IMR-90 (cell line): ENCODE measurements at regions not wholly inside any gene's neighbourhood (a gene's known extent, or its start where the extent isn't known, plus 50 kb on each side); places are given as distances from the start of the nearest gene placed in this dataset.

ENCODE experiments used
- ATAC-seq: fragments of 200-7000 bp; cut with Tn5 transposase; 2 replicates; pipeline ENCODE4 v1.9.1; 2020; ENCODE audit warnings: low read depth, mild to moderate bottlenecking, moderate library complexity
- BruUV-seq: library from RNA; stranded (reverse); fragments of 400-500 nt; replicated peaks from 2 replicates; lab custom pipeline; 2021; lab: Mats Ljungman, UMichigan
- CTCF ChIA-PET: fragments of 300-600 bp; formaldehyde crosslinking; extraction: SDS; loops from one replicate; lab custom pipeline; 2021; ENCODE audit warnings: antibody characterized with exemption; lab: Yijun Ruan, JAX
- POLR2A ChIA-PET: fragments of 300-600 bp; sonication (Branson Sonifier 250); formaldehyde crosslinking; loops from one replicate; lab custom pipeline; 2022; ENCODE audit warnings: antibody characterized with exemption; ENCODE audit not compliant: unreplicated experiment; lab: Charles Lee
- DNase-seq: peaks from one replicate; pipeline ENCODE4 v3.0.0; 2013
- H2AFZ ChIP-seq: replicated peaks from 2 replicates; pipeline ENCODE3; 2013; ENCODE audit warnings: low read length, mild to moderate bottlenecking; ENCODE audit not compliant: poor library complexity
- H2AK5ac ChIP-seq: 2 replicates; pipeline ENCODE4 v1.6.1; 2013; ENCODE audit warnings: low read depth, low read length, inconsistent platforms
- H2AK9ac ChIP-seq: replicated peaks from 2 replicates; pipeline ENCODE3; 2013; ENCODE audit warnings: mild to moderate bottlenecking, low read depth, low read length, moderate library complexity; ENCODE audit not compliant: poor library complexity
- H2BK120ac ChIP-seq: 2 replicates; pipeline ENCODE4 v1.6.1; 2013; ENCODE audit warnings: low read depth, low read length, inconsistent platforms
- H2BK15ac ChIP-seq: 3 replicates; pipeline ENCODE4 v1.6.1; 2013; ENCODE audit warnings: low read depth, low read length, inconsistent platforms
- H2BK20ac ChIP-seq: 2 replicates; pipeline ENCODE4 v1.6.1; 2013; ENCODE audit warnings: low read depth, mild to moderate bottlenecking, inconsistent platforms, low read length, moderate library complexity
- H2BK5ac ChIP-seq: 2 replicates; pipeline ENCODE4 v1.6.1; 2013; ENCODE audit warnings: mild to moderate bottlenecking, low read depth, low read length, inconsistent platforms; ENCODE audit not compliant: poor library complexity, severe bottlenecking
- H3K14ac ChIP-seq: replicated peaks from 2 replicates; pipeline ENCODE4 v1.6.1; 2013; ENCODE audit warnings: low read depth, low read length, inconsistent platforms
- H3K18ac ChIP-seq: 2 replicates; pipeline ENCODE4 v1.6.1; 2013; ENCODE audit warnings: low read depth, low read length, control low read depth
- H3K23ac ChIP-seq: 2 replicates; pipeline ENCODE4 v1.6.1; 2013; ENCODE audit warnings: low read depth, low read length, inconsistent platforms
- H3K27ac ChIP-seq: 2 replicates; pipeline ENCODE4 v1.5.1; 2013; ENCODE audit warnings: mild to moderate bottlenecking, control low read depth, low read length; ENCODE audit not compliant: insufficient read depth
- H3K27me3 ChIP-seq: 2 replicates; pipeline ENCODE4 v1.6.1; 2013; ENCODE audit warnings: low read length; ENCODE audit not compliant: control insufficient read depth, insufficient read depth
- H3K36me3 ChIP-seq: 2 replicates; pipeline ENCODE4 v1.6.1; 2013; ENCODE audit warnings: low read length, mixed read lengths; ENCODE audit not compliant: control insufficient read depth, insufficient read depth
- H3K4ac ChIP-seq: 2 replicates; pipeline ENCODE4 v1.6.1; 2013; ENCODE audit warnings: low read depth, low read length, inconsistent platforms
- H3K4me1 ChIP-seq: 2 replicates; pipeline ENCODE4 v1.6.1; 2013; ENCODE audit warnings: low read length, mixed read lengths; ENCODE audit not compliant: control insufficient read depth, insufficient read depth
- H3K4me2 ChIP-seq: 2 replicates; pipeline ENCODE4 v1.6.1; 2013; ENCODE audit warnings: low read depth, mild to moderate bottlenecking, control low read depth, low read length, moderate library complexity
- H3K4me3 ChIP-seq: 2 replicates; pipeline ENCODE4 v1.5.1; 2013; ENCODE audit warnings: low read depth, mild to moderate bottlenecking, control low read depth, low read length, moderate library complexity; ENCODE audit not compliant: insufficient read depth
- H3K56ac ChIP-seq: 2 replicates; pipeline ENCODE4 v1.6.1; 2013; ENCODE audit warnings: low read length, inconsistent platforms; ENCODE audit not compliant: insufficient read depth; ENCODE audit errors: extremely low read depth
- H3K79me1 ChIP-seq, 2 experiments: 2 replicates each; pipeline ENCODE4 v1.6.1; 2013; ENCODE audit warnings: low read length in 2 of 2, inconsistent platforms in 1 of 2, low read depth in 1 of 2
- H3K9ac ChIP-seq: 2 replicates; pipeline ENCODE4 v1.6.1; 2013; ENCODE audit warnings: low read depth, low read length, control low read depth
- H3K9me1 ChIP-seq: 2 replicates; pipeline ENCODE4 v1.6.1; 2013; ENCODE audit warnings: low read length, inconsistent platforms; ENCODE audit not compliant: insufficient read depth
- H3K9me3 ChIP-seq: 2 replicates; pipeline ENCODE4 v1.6.1; 2013; ENCODE audit warnings: low read length; ENCODE audit not compliant: control insufficient read depth, insufficient read depth
- H4K20me1 ChIP-seq: 2 replicates; pipeline ENCODE4 v1.6.1; 2013; ENCODE audit warnings: low read length, inconsistent platforms; ENCODE audit not compliant: insufficient read depth
- H4K5ac ChIP-seq: 2 replicates; pipeline ENCODE4 v1.6.1; 2013; ENCODE audit warnings: mild to moderate bottlenecking, low read depth, low read length, control low read depth
- H4K8ac ChIP-seq, 2 experiments: 2 replicates each; pipeline ENCODE4 v1.6.1; 2013; ENCODE audit warnings: low read depth in 2 of 2, low read length in 2 of 2, control low read depth in 1 of 2, inconsistent platforms in 1 of 2
- H4K91ac ChIP-seq: 2 replicates; pipeline ENCODE4 v1.6.1; 2013; ENCODE audit warnings: low read depth, low read length, inconsistent platforms; ENCODE audit not compliant: insufficient read depth
- CHD1 ChIP-seq: IDR thresholded peaks from 2 replicates; pipeline ENCODE4 v1.6.1; 2012; ENCODE audit warnings: low read depth, low read length, improper control_type of control experiment
- FOS ChIP-seq: fragments of 150-350 bp; IDR thresholded peaks from 2 replicates; pipeline ENCODE4 v1.6.1; 2016; ENCODE audit warnings: low read depth, low read length
- MAZ ChIP-seq: IDR thresholded peaks from 2 replicates; pipeline ENCODE4 v1.6.1; 2012; ENCODE audit warnings: low read depth, mild to moderate bottlenecking, low read length, improper control_type of control experiment, moderate library complexity, borderline replicate concordance
- MXI1 ChIP-seq: IDR thresholded peaks from 2 replicates; pipeline ENCODE4 v1.6.1; 2012; ENCODE audit warnings: low read depth, mild to moderate bottlenecking, low read length, moderate library complexity, borderline replicate concordance
- NFE2L2 ChIP-seq: fragments of 150-350 bp; IDR thresholded peaks from 2 replicates; pipeline ENCODE4 v1.6.1; 2016; ENCODE audit warnings: low read depth, mild to moderate bottlenecking, low read length
- POLR2A ChIP-seq: IDR thresholded peaks from 2 replicates; pipeline ENCODE4 v1.6.1; 2012; ENCODE audit warnings: mild to moderate bottlenecking, low read depth, low read length
- RAD21 ChIP-seq: IDR thresholded peaks from 2 replicates; pipeline ENCODE4 v1.6.1; 2012; ENCODE audit warnings: low read length, improper control_type of control experiment
- RCOR1 ChIP-seq: IDR thresholded peaks from 2 replicates; pipeline ENCODE4 v1.6.1; 2012; ENCODE audit warnings: mild to moderate bottlenecking, low read length, improper control_type of control experiment; ENCODE audit not compliant: insufficient replicate concordance
- WGBS, 2 experiments: methylation state at CpG; one replicate each; pipeline versions ENCODE4 v1.1.5 to v1.1.7; 2013; ENCODE audit warnings: missing lambda C conversion rate in 2 of 2; ENCODE audit not compliant: insufficient read length in 1 of 2; ENCODE audit errors: extremely low coverage in 2 of 2; 5-methylcytosine and 5-hydroxymethylcytosine counted together
- dilution Hi-C: fragments of 300-500 bp; cut with HindIII; formaldehyde crosslinking; loops from one replicate; pipeline ENCODE4 v1.14.3; 2018; ENCODE audit warnings: low sequenced_read_pairs; ENCODE audit not compliant: unreplicated experiment
- in situ Hi-C: fragments of 300-500 bp; cut with MboI; formaldehyde crosslinking; loops from 3 replicates; pipeline ENCODE4 v1.14.3; 2019; ENCODE audit warnings: low sequenced_read_pairs, inconsistent platforms, mixed read lengths
- intact Hi-C: fragments of 100-400 bp; cut with micrococcal nuclease; formaldehyde crosslinking; loops from 2 replicates; pipeline ENCODE4 v1.10.0; 2022
- TF ChIP-seq, protein P1 (sequence below): fragments of 150-350 bp; IDR thresholded peaks from 2 replicates; pipeline ENCODE4 v1.6.1; 2017; ENCODE audit warnings: mild to moderate bottlenecking, antibody characterized with exemption, low read length, low read depth
- TF ChIP-seq, protein P2 (sequence below): fragments of 150-350 bp; IDR thresholded peaks from 2 replicates; pipeline ENCODE4 v1.6.1; 2016; ENCODE audit warnings: low read depth, mild to moderate bottlenecking, low read length, moderate library complexity, borderline replicate concordance
- TF ChIP-seq, protein P3 (sequence below): conservative IDR thresholded peaks from 2 replicates; pipeline ENCODE4 v1.5.1; 2012; ENCODE audit warnings: mild to moderate bottlenecking, low read depth, low read length, improper control_type of control experiment

DNA sequence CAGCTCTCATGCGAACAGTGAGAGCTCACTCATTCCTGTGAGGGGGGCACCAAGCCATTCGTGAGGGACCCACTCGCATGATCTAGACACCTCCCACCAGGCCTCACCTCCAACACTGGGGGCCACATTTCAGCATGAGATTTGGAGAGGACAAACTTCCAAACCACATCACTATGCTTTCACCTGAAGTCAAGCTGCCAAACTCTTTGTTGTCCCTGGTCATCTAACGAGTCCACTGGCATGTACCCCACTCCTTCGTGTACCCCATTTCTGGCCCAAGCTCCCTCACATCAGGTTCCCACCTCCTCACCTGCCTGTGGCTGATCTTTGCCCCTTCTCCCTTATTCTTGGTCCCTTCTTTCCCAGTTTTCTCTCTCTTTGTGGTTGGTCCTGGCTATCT is 198.9 kb downstream of the ADAMTS15 start:
- H3K4ac ChIP-seq, result peak overlapping the region; percentile 41
- no peak for ATAC-seq
- H3K18ac ChIP-seq, result peak overlapping the region; percentile 34; the same call in 1 of the 2 replicates
- H2AFZ ChIP-seq, result no peak overlapping the region
- peak overlapping the region; percentile 64 for H4K91ac ChIP-seq
- intact Hi-C loops (loop anchor here (5.0 kb wide), 1 partner anchor 90 kb away; no protein-coding TSS in a partner anchor), dilution Hi-C loops (no loop called here), in situ Hi-C loops (no loop called here)
- H3K23ac ChIP-seq, result no peak overlapping the region
- peak overlapping the region; percentile 41 for H2AK5ac ChIP-seq
- WGBS, 2 experiments, result 100% methylated on average over 2 of the region's 5 CpGs; no CpG with 5 or more reads in 1 of the 2 experiments
- H4K8ac ChIP-seq, result no peak overlapping the region
- POLR2A ChIA-PET, result no interaction called here
- no peaks in the 10 kb centered on the region for H3K27me3 ChIP-seq
- no peaks in the 10 kb centered on the region for H3K79me1 ChIP-seq
- no peak overlapping the region for H3K4me3 ChIP-seq
- no peaks in the 10 kb centered on the region for H4K20me1 ChIP-seq
- H2BK15ac ChIP-seq, result 0 out of 3 replicates have a peak overlapping the region, but pooled peaks have one; percentile 19
- H2AK9ac ChIP-seq, result no peak overlapping the region
- no peak overlapping the region for H3K4me2 ChIP-seq
- H3K36me3 ChIP-seq, result no peaks in the 10 kb centered on the region
- TF ChIP-seq, protein P1, sequence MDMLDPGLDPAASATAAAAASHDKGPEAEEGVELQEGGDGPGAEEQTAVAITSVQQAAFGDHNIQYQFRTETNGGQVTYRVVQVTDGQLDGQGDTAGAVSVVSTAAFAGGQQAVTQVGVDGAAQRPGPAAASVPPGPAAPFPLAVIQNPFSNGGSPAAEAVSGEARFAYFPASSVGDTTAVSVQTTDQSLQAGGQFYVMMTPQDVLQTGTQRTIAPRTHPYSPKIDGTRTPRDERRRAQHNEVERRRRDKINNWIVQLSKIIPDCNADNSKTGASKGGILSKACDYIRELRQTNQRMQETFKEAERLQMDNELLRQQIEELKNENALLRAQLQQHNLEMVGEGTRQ, result no peak
- TF ChIP-seq, protein P2, sequence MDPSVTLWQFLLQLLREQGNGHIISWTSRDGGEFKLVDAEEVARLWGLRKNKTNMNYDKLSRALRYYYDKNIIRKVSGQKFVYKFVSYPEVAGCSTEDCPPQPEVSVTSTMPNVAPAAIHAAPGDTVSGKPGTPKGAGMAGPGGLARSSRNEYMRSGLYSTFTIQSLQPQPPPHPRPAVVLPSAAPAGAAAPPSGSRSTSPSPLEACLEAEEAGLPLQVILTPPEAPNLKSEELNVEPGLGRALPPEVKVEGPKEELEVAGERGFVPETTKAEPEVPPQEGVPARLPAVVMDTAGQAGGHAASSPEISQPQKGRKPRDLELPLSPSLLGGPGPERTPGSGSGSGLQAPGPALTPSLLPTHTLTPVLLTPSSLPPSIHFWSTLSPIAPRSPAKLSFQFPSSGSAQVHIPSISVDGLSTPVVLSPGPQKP, result no peak
- TF ChIP-seq RCOR1 (no peak), FOS (no peak), MXI1 (no peak), CHD1 (no peak), NFE2L2 (no peak), MAZ (no peak), POLR2A (no peak), RAD21 (no peak)
- TF ChIP-seq, protein P3, sequence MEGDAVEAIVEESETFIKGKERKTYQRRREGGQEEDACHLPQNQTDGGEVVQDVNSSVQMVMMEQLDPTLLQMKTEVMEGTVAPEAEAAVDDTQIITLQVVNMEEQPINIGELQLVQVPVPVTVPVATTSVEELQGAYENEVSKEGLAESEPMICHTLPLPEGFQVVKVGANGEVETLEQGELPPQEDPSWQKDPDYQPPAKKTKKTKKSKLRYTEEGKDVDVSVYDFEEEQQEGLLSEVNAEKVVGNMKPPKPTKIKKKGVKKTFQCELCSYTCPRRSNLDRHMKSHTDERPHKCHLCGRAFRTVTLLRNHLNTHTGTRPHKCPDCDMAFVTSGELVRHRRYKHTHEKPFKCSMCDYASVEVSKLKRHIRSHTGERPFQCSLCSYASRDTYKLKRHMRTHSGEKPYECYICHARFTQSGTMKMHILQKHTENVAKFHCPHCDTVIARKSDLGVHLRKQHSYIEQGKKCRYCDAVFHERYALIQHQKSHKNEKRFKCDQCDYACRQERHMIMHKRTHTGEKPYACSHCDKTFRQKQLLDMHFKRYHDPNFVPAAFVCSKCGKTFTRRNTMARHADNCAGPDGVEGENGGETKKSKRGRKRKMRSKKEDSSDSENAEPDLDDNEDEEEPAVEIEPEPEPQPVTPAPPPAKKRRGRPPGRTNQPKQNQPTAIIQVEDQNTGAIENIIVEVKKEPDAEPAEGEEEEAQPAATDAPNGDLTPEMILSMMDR, result no peak
- peak overlapping the region; percentile 61 for H2BK20ac ChIP-seq
- peak overlapping the region; percentile 84; the same call in 1 of the 2 replicates for H3K27ac ChIP-seq
- no peak overlapping the region for H2BK5ac ChIP-seq
- peak overlapping the region; percentile 45 for H2BK120ac ChIP-seq
- no peak for DNase-seq
- CTCF ChIA-PET, result interaction anchor here (1.1 kb wide), 1 partner anchor 180 kb away, joined by 3 read pairs; no protein-coding TSS in a partner anchor
- no peak overlapping the region; the same call in 1 of the 2 replicates for H3K9ac ChIP-seq
- H3K56ac ChIP-seq, result no peak overlapping the region
- BruUV-seq, result no TSS peak
- H3K4me1 ChIP-seq, result peaks cover 25% of the 10 kb centered on the region
- H3K9me3 ChIP-seq, result no peaks in the 10 kb centered on the region
- H3K14ac ChIP-seq, result peak overlapping the region; percentile 50; the same call in 1 of the 2 replicates
- H3K9me1 ChIP-seq, result peaks cover 28% of the 10 kb centered on the region
- H4K5ac ChIP-seq, result peak overlapping the region; percentile 36; the same call in 1 of the 2 replicates
